Mesenchymal stem cell (in vitro differentiated cells and primary cell): ENCODE measurements at regions not wholly inside any gene's neighbourhood (a gene's known extent, or its start where the extent isn't known, plus 50 kb on each side); places are given as distances from the start of the nearest gene placed in this dataset.
A peak's percentile ranks its signal among the peaks of the same experiment; 100 is the strongest.

Source experiments
- DNase-seq: peaks from one replicate; pipeline ENCODE4 v3.0.0-alpha.2; 2013
- H2AFZ ChIP-seq: one replicate; pipeline ENCODE4 v1.6.1; 2013; ENCODE audit warnings: low read depth, mild to moderate bottlenecking, control low read depth, inconsistent platforms, low read length, moderate library complexity
- H2AK5ac ChIP-seq: 2 replicates; pipeline ENCODE4 v1.6.1; 2013; ENCODE audit warnings: low read length, moderate library complexity, mild to moderate bottlenecking, inconsistent platforms; ENCODE audit not compliant: severe bottlenecking
- H2BK120ac ChIP-seq: one replicate; pipeline ENCODE4 v1.6.1; 2013; ENCODE audit warnings: low read depth, mild to moderate bottlenecking, inconsistent platforms, low read length, moderate library complexity
- H2BK12ac ChIP-seq, 2 experiments: one replicate each; pipeline ENCODE4 v1.6.1; 2013; ENCODE audit warnings: inconsistent platforms in 2 of 2, low read length in 2 of 2, mild to moderate bottlenecking in 2 of 2, moderate library complexity in 2 of 2, control low read depth in 1 of 2
- H2BK15ac ChIP-seq: one replicate; pipeline ENCODE4 v1.6.1; 2013; ENCODE audit warnings: mild to moderate bottlenecking, low read depth, inconsistent platforms; ENCODE audit not compliant: poor library complexity, severe bottlenecking
- H2BK5ac ChIP-seq: 2 replicates; pipeline ENCODE4 v1.6.1; 2013; ENCODE audit warnings: low read depth, mild to moderate bottlenecking, low read length, control low read depth, inconsistent platforms; ENCODE audit not compliant: poor library complexity, severe bottlenecking
- H3K14ac ChIP-seq, 2 experiments: one replicate each; pipeline ENCODE4 v1.6.1; 2013; ENCODE audit warnings: inconsistent platforms in 2 of 2, low read length in 2 of 2, control low read depth in 1 of 2, mild to moderate bottlenecking in 1 of 2, moderate library complexity in 1 of 2
- H3K18ac ChIP-seq, 2 experiments: one replicate each; pipeline ENCODE4 v1.6.1; 2013; ENCODE audit warnings: inconsistent platforms in 2 of 2, low read length in 2 of 2, control low read depth in 1 of 2, low read depth in 1 of 2, mild to moderate bottlenecking in 1 of 2
- H3K23ac ChIP-seq, 2 experiments: one replicate each; pipeline ENCODE4 v1.6.1; 2013; ENCODE audit warnings: inconsistent platforms in 2 of 2, low read length in 2 of 2, mild to moderate bottlenecking in 2 of 2, moderate library complexity in 2 of 2, control low read depth in 1 of 2
- H3K27ac ChIP-seq: 2 replicates; pipeline ENCODE4 v1.5.1; 2013; ENCODE audit warnings: mild to moderate bottlenecking, moderate library complexity, low read length, control low read depth, inconsistent platforms; ENCODE audit not compliant: poor library complexity, severe bottlenecking
- H3K27me3 ChIP-seq, 2 experiments: 2 replicates each; pipeline versions ENCODE4 v1.6.1 to v1.7.0; 2013; ENCODE audit warnings: low read length in 2 of 2, mild to moderate bottlenecking in 2 of 2, moderate library complexity in 2 of 2, control low read depth in 1 of 2, inconsistent platforms in 1 of 2; ENCODE audit not compliant: control insufficient read depth in 1 of 2, insufficient read depth in 1 of 2
- H3K36me3 ChIP-seq, 2 experiments: 2 replicates each; pipeline versions ENCODE4 v1.6.1 to v1.7.0; 2013; ENCODE audit warnings: low read length in 2 of 2, control low read depth in 1 of 2, inconsistent platforms in 1 of 2, low read depth in 1 of 2, mild to moderate bottlenecking in 1 of 2; ENCODE audit not compliant: insufficient read depth in 2 of 2, control insufficient read depth in 1 of 2
- H3K4ac ChIP-seq, 2 experiments: one replicate each; pipeline ENCODE4 v1.6.1; 2013; ENCODE audit warnings: inconsistent platforms in 2 of 2, low read length in 2 of 2, mild to moderate bottlenecking in 2 of 2, moderate library complexity in 2 of 2, control low read depth in 1 of 2, low read depth in 1 of 2
- H3K4me1 ChIP-seq: 2 replicates; pipeline ENCODE4 v1.6.1; 2013; ENCODE audit warnings: low read depth, low read length, control low read depth; ENCODE audit not compliant: control insufficient read depth, insufficient read depth
- H3K4me2 ChIP-seq: 2 replicates; pipeline ENCODE4 v1.6.1; 2013; ENCODE audit warnings: low read length, mild to moderate bottlenecking, inconsistent platforms; ENCODE audit not compliant: poor library complexity, severe bottlenecking
- H3K4me3 ChIP-seq, 2 experiments: 2 replicates each; pipeline versions ENCODE4 v1.5.1 to v1.7.0; 2013; ENCODE audit warnings: low read length in 2 of 2, mild to moderate bottlenecking in 2 of 2, control low read depth in 1 of 2, low read depth in 1 of 2; ENCODE audit not compliant: insufficient read depth in 1 of 2
- H3K79me1 ChIP-seq: replicated peaks from 2 replicates; pipeline ENCODE4 v1.6.1; 2013; ENCODE audit warnings: mild to moderate bottlenecking, control low read depth, low read length, inconsistent platforms; ENCODE audit not compliant: poor library complexity, severe bottlenecking
- H3K9ac ChIP-seq: 2 replicates; pipeline ENCODE4 v1.7.0; 2013; ENCODE audit warnings: mild to moderate bottlenecking, low read length, moderate library complexity
- H3K9me3 ChIP-seq: 2 replicates; pipeline ENCODE4 v1.7.0; 2013; ENCODE audit warnings: mild to moderate bottlenecking, low read length; ENCODE audit not compliant: control insufficient read depth
- H4K8ac ChIP-seq: one replicate; pipeline ENCODE4 v1.6.1; 2013; ENCODE audit warnings: inconsistent platforms, mild to moderate bottlenecking, low read length, moderate library complexity
- H4K91ac ChIP-seq: one replicate; pipeline ENCODE4 v1.6.1; 2013; ENCODE audit warnings: mild to moderate bottlenecking, low read length, inconsistent platforms
- WGBS: methylation state at CpG from one replicate; pipeline ENCODE4 v1.1.7; 2013; ENCODE audit warnings: mixed read lengths; 5-methylcytosine and 5-hydroxymethylcytosine counted together

DNA sequence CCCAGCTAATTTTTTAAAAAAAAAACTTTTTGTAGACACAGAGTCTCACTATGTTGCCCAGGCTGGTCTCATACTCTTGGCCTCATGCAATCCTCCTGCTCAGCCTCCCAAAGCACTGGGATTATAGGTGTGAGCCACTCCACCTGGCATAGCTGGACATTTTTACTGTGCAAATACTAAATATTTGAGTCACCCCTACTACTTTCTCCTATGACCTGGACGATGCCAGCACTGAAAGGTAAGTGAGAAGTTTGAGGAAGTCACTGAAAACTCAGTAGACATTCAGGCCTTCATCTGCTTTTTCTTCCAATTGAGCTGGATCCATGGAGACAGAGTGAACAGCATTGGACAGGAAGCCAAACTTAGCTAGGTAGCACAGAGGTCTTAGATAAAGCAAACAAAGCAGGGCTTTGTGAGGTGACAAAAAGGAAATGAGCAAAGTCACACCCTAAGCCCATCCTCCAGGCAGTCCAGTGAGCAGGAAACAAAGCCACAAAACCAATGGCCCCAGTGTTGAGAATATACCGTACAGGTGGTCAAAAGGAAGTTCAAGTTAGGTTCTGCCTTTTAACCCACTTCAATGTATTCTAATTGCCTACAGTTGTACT lies 192.6 kb upstream of the RASA1 start:
- Histone ChIP-seq H3K27me3 (no peaks in the 10 kb centered on the region), H3K4ac (no peak overlapping the region), H3K36me3 (no peaks in the 10 kb centered on the region), H2BK120ac (no peak overlapping the region), H3K4me1 (peaks cover 2% of the 10 kb centered on the region), H2BK5ac (no peak overlapping the region), H2AK5ac (no peak overlapping the region), H3K14ac (no peak overlapping the region), H3K9me3 (no peaks in the 10 kb centered on the region), H3K9ac (no peak overlapping the region), H3K23ac (no peak overlapping the region), H4K91ac (no peak overlapping the region), H2BK12ac (peak overlapping the region in 1 of 2 experiments; percentile 50), H3K27ac (no peak overlapping the region), H3K18ac (no peak overlapping the region), H2AFZ (no peak overlapping the region), H4K8ac (no peak overlapping the region), H2BK15ac (no peak overlapping the region), H3K4me3 (no peak overlapping the region), H3K4me2 (no peak overlapping the region), H3K79me1 (peaks cover 1% of the 10 kb centered on the region)
- DNase-seq: no peak
- WGBS: 100% methylated on average over 1 of the region's 2 CpGs

DNA sequence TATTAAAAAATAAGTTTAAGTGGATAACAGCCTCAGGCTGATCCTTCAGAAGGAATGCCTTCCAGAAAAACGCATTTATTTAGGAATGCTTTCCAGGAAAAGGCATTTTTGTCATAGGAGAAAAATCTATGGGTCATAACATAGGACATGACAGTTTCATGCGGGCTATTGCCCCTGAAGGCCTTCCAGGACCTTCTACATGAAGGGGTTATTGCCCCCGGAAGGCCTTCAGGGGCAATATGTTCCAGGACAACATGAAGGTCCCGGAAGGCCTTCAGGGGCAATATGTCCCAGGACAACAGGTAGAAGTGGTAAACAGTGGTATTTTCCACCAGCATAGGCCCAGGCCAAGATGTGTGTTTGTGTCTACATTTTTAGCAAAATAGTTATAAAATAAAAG lies 191.3 kb upstream of the RASA1 start:
- no peaks in the 10 kb centered on the region for H3K79me1 ChIP-seq

DNA sequence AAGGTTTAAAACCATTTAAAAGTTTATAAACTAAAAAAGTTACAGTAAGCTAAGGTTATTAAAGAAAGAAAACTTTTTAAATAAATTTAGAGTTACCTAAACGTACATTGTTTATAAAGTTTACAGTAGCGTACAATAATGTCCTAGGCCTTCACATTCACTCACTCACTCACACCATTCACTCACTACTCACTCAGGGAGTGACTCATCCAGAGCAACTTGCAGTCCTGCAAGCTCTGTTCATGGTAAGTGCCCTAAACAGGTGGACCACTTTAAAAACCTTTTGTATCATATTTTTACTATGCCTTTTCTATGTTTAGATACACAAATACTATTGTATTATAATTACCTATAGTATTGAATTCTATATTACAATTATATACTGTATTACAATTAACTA lies 190.8 kb upstream of the RASA1 start:
- H2BK5ac ChIP-seq: no peak overlapping the region
- no peaks in the 10 kb centered on the region for H3K79me1 ChIP-seq
- no peak overlapping the region for H4K91ac ChIP-seq
- no peak overlapping the region for H3K27ac ChIP-seq
- H3K4me2 ChIP-seq: no peak overlapping the region
- H2BK12ac ChIP-seq: no peak overlapping the region
- no peaks in the 10 kb centered on the region for H3K9me3 ChIP-seq
- H3K9ac ChIP-seq: no peak overlapping the region
- no peak overlapping the region for H3K4ac ChIP-seq
- no peak overlapping the region for H3K4me3 ChIP-seq
- DNase-seq: peak; percentile 29
- H4K8ac ChIP-seq: no peak overlapping the region
- no peaks in the 10 kb centered on the region for H3K4me1 ChIP-seq
- no peak overlapping the region for H2BK120ac ChIP-seq
- no peak overlapping the region for H3K23ac ChIP-seq
- no peak overlapping the region for H3K18ac ChIP-seq
- 59% methylated on average over 2 of the region's 2 CpGs for WGBS
- H2BK15ac ChIP-seq: no peak overlapping the region
- no peaks in the 10 kb centered on the region for H3K36me3 ChIP-seq
- H2AFZ ChIP-seq: no peak overlapping the region
- no peak overlapping the region for H3K14ac ChIP-seq
- no peaks in the 10 kb centered on the region for H3K27me3 ChIP-seq
- no peak overlapping the region for H2AK5ac ChIP-seq

More for the DNA sequence above, 191.3 kb upstream of the RASA1 start:
- H3K4me2 ChIP-seq: no peak overlapping the region
- no peak for DNase-seq
- no peak overlapping the region for H3K4me3 ChIP-seq
- H3K23ac ChIP-seq: no peak overlapping the region
- no peak overlapping the region for H2AK5ac ChIP-seq
- H2AFZ ChIP-seq: no peak overlapping the region
- H3K9ac ChIP-seq: no peak overlapping the region
- no peak overlapping the region for H3K18ac ChIP-seq
- no peak overlapping the region for H3K4ac ChIP-seq
- no peaks in the 10 kb centered on the region for H3K4me1 ChIP-seq
- no peak overlapping the region for H2BK5ac ChIP-seq
- H2BK120ac ChIP-seq: no peak overlapping the region
- no peak overlapping the region for H4K91ac ChIP-seq
- no peak overlapping the region for H2BK15ac ChIP-seq
- no peaks in the 10 kb centered on the region for H3K9me3 ChIP-seq
- H3K27ac ChIP-seq: no peak overlapping the region
- H2BK12ac ChIP-seq: no peak overlapping the region
- H3K36me3 ChIP-seq: no peaks in the 10 kb centered on the region
- no peak overlapping the region for H4K8ac ChIP-seq
- H3K27me3 ChIP-seq: no peaks in the 10 kb centered on the region
- no peak overlapping the region for H3K14ac ChIP-seq
- 94% methylated on average over 4 of the region's 4 CpGs for WGBS

DNA sequence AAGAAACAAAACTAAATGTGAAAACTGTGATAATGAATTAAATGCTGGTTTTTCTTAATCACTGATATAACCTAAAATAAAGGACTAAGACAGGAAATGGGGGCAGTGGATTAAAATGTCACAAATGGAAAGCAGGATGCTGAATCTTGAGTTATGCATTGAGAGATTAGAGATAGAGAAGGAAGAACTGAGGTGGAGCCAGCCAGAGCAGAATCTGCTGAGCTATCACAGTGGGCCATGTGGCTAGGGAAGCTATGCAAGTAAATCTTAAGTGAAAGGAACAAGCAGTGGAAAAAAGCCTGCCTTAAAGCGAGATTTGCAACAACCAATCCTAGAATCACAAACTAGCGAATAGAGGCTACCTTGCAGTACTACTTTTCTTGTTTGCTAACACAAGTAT lies 188.5 kb upstream of the RASA1 start:
- no peak overlapping the region for H2AFZ ChIP-seq
- no peak overlapping the region for H2BK5ac ChIP-seq
- no peak overlapping the region for H3K14ac ChIP-seq
- no peaks in the 10 kb centered on the region for H3K79me1 ChIP-seq
- H3K23ac ChIP-seq: no peak overlapping the region
- no peak overlapping the region for H3K4me2 ChIP-seq
- H3K9me3 ChIP-seq: no peaks in the 10 kb centered on the region
- H2AK5ac ChIP-seq: no peak overlapping the region
- DNase-seq: no peak
- H3K4ac ChIP-seq: no peak overlapping the region
- H3K27ac ChIP-seq: no peak overlapping the region
- no peak overlapping the region for H2BK15ac ChIP-seq
- no peak overlapping the region for H2BK120ac ChIP-seq
- H2BK12ac ChIP-seq: no peak overlapping the region
- no peaks in the 10 kb centered on the region for H3K4me1 ChIP-seq
- no peak overlapping the region for H4K8ac ChIP-seq
- no peaks in the 10 kb centered on the region for H3K36me3 ChIP-seq
- no peak overlapping the region for H4K91ac ChIP-seq
- no peaks in the 10 kb centered on the region for H3K27me3 ChIP-seq
- H3K9ac ChIP-seq: no peak overlapping the region
- no peak overlapping the region for H3K18ac ChIP-seq
- no CpG with 5 or more reads among the region's 2 CpGs for WGBS
- H3K4me3 ChIP-seq: no peak overlapping the region
